ENCODE measurements at regions not wholly inside any gene's neighbourhood (a gene's known extent, or its start where the extent isn't known, plus 50 kb on each side); places are given as distances from the start of the nearest gene placed in this dataset.

- no peak overlapping the region for H3K4me3 ChIP-seq (ENCODE audit: low read depth, low read length)
- CTCF ChIA-PET, result interaction anchor here (1.5 to 2.8 kb wide), 3 partner anchors 11 to 503 kb away, joined by 9 to 14 read pairs (median 10); no protein-coding TSS in a partner anchor
- POLR2A ChIA-PET, result no interaction called here
- no peak for DNase-seq (ENCODE audit: low read depth, low spot score)
- TF ChIP-seq, protein P1, sequence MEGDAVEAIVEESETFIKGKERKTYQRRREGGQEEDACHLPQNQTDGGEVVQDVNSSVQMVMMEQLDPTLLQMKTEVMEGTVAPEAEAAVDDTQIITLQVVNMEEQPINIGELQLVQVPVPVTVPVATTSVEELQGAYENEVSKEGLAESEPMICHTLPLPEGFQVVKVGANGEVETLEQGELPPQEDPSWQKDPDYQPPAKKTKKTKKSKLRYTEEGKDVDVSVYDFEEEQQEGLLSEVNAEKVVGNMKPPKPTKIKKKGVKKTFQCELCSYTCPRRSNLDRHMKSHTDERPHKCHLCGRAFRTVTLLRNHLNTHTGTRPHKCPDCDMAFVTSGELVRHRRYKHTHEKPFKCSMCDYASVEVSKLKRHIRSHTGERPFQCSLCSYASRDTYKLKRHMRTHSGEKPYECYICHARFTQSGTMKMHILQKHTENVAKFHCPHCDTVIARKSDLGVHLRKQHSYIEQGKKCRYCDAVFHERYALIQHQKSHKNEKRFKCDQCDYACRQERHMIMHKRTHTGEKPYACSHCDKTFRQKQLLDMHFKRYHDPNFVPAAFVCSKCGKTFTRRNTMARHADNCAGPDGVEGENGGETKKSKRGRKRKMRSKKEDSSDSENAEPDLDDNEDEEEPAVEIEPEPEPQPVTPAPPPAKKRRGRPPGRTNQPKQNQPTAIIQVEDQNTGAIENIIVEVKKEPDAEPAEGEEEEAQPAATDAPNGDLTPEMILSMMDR (IDR thresholded peaks at IDR 0.05; ENCODE audit: insufficient read depth, low read length, missing control alignments), result no peak
Observed at GRCh38 chr16:87067003-87067556, 250.1 kb downstream of the C16orf95 start.

GRCh38 chr16:87067836-87068761 lies 249.1 kb downstream of the C16orf95 start:
- TF ChIP-seq, protein P1 (IDR thresholded peaks at IDR 0.05; ENCODE audit: insufficient read depth, low read length, missing control alignments), result no peak
- H3K4me3 ChIP-seq (ENCODE audit: low read depth, low read length), result no peak overlapping the region
- ChIA-PET POLR2A (no interaction called here), CTCF (interaction anchor here (0.7 to 2.8 kb wide), 5 partner anchors 10 to 505 kb away, joined by 3 to 14 read pairs (median 9); no protein-coding TSS in a partner anchor)
- no peak for DNase-seq (ENCODE audit: low read depth, low spot score)

DNA sequence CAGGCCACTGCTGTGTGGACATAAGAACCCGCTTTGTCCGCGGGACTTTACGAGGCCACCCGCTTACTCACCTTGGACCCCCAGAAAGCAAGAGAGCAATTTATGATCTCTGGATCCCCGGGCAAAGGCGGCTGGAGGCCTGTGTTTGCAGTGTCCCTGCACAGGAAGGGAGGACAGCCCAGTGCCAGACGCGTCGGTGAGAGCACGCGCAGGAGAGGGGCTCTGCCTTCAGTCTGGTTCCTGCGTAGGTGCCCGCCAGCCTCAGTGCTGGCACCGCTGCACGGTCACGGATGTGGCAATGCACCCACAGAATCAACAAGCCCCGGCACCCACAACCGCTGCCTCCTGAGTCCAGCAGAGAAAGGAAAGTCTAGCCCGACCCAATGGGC lies 248.4 kb downstream of the C16orf95 start:
- no peak for DNase-seq (ENCODE audit: low read depth, low spot score)
- ChIA-PET CTCF (interaction anchor here (0.7 to 2.8 kb wide), 5 partner anchors 8 to 506 kb away, joined by 3 to 14 read pairs (median 9); no protein-coding TSS in a partner anchor), POLR2A (no interaction called here)
- H3K4me3 ChIP-seq (ENCODE audit: low read depth, low read length), result no peak overlapping the region
- TF ChIP-seq, protein P1 (IDR thresholded peaks at IDR 0.05; ENCODE audit: insufficient read depth, low read length, missing control alignments), result no peak

DNA sequence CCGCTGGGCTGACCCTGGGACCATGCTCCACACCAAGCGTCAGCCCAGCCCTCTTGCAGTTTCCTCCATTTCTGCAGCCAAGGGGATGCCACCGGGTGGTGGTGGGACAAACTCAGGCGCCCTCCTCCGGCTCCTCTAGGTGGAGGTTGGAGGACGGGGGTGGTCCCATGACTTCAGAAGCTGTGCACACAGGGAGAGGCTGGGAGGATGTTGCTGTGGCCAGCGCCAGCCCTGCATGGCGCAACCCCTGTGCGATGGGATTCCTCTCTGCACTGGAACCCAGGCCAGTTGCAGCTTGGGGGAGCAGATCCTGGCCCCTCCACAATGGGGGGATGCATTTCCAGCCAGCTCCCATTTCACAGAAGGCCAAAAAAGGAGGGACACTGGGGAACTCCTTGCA lies 246.5 kb downstream of the C16orf95 start:
- TF ChIP-seq, protein P1 (IDR thresholded peaks at IDR 0.05; ENCODE audit: insufficient read depth, low read length, missing control alignments), result no peak
- no peak overlapping the region for H3K4me3 ChIP-seq (ENCODE audit: low read depth, low read length)
- ChIA-PET POLR2A (no interaction called here), CTCF (interaction anchor here (2.1 to 2.5 kb wide), 2 partner anchors 8 to 506 kb away, joined by 11 to 36 read pairs; no protein-coding TSS in a partner anchor)
- no peak for DNase-seq (ENCODE audit: low read depth, low spot score)

DNA sequence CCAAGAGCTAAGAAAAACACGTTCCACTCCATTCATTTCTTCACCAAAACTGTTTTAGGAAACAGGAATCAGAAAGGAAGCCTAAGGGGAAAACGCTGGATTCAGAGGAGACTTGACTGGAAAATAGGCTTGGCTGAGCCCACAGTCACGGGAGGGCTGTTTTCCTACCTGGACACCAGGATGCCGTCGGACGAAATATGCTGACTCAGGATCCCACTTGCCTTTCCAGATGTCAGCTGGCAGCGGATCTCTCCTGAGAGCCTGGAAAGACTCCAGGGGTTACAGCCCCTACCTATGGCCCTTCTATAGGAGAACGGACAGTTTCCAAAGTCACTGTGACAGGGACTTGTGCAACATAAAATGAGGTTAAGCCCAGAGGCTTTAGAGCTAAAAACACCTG lies 245.1 kb downstream of the C16orf95 start:
- H3K4me3 ChIP-seq (ENCODE audit: low read depth, low read length), result no peak overlapping the region
- CTCF ChIA-PET, result interaction anchor here (0.8 to 2.5 kb wide), 5 partner anchors 9 to 508 kb away, joined by 3 to 36 read pairs (median 6); no protein-coding TSS in a partner anchor
- TF ChIP-seq, protein P1 (IDR thresholded peaks at IDR 0.05; ENCODE audit: insufficient read depth, low read length, missing control alignments), result no peak
- POLR2A ChIA-PET, result no interaction called here
- no peak for DNase-seq (ENCODE audit: low read depth, low spot score)
